Effector memory CD8-positive, alpha-beta T cell (primary cell): ENCODE measurements at regions not wholly inside any gene's neighbourhood (a gene's known extent, or its start where the extent isn't known, plus 50 kb on each side); places are given as distances from the start of the nearest gene placed in this dataset.

Experiments used
- ATAC-seq: fragments of 150-1000 bp; cut with Tn5 transposase; replicated peaks from 2 replicates; pipeline ENCODE4 v1.10.0; 2021; ENCODE audit warnings: mild to moderate bottlenecking, moderate library complexity
- DNase-seq, 3 experiments: peaks; one replicate each; pipeline ENCODE4 v3.0.0; 2021
- H3K27ac Mint-ChIP-seq, 2 donors: one replicate each; pipeline ENCODE4 v1.8.0; 2022; ENCODE audit warnings: mild to moderate bottlenecking in 2 of 2, mixed read lengths in 2 of 2, moderate library complexity in 2 of 2
- H3K27me3 Mint-ChIP-seq, 2 donors: one replicate each; pipeline ENCODE4 v1.8.0; 2022; ENCODE audit warnings: mixed read lengths in 2 of 2
- H3K36me3 Mint-ChIP-seq: one replicate; pipeline ENCODE4 v1.8.0; 2022; ENCODE audit warnings: mild to moderate bottlenecking, moderate library complexity, mixed read lengths; ENCODE audit not compliant: insufficient read depth
- H3K4me1 Mint-ChIP-seq, 2 donors: one replicate each; pipeline ENCODE4 v1.8.0; 2022; ENCODE audit warnings: low read depth in 2 of 2, mixed read lengths in 2 of 2
- H3K4me3 Mint-ChIP-seq, 2 donors: one replicate each; pipeline ENCODE4 v1.8.0; 2022; ENCODE audit warnings: mild to moderate bottlenecking in 2 of 2, mixed read lengths in 2 of 2, moderate library complexity in 2 of 2
- H3K9me3 Mint-ChIP-seq, 2 donors: one replicate each; pipeline ENCODE4 v1.8.0; 2022; ENCODE audit warnings: mixed read lengths in 2 of 2

- no peak for ATAC-seq
- H3K27ac Mint-ChIP-seq: no peak overlapping the region
These were observed 233.9 kb downstream of the MAF start for GRCh38 chr16:79366635-79367034.

DNA sequence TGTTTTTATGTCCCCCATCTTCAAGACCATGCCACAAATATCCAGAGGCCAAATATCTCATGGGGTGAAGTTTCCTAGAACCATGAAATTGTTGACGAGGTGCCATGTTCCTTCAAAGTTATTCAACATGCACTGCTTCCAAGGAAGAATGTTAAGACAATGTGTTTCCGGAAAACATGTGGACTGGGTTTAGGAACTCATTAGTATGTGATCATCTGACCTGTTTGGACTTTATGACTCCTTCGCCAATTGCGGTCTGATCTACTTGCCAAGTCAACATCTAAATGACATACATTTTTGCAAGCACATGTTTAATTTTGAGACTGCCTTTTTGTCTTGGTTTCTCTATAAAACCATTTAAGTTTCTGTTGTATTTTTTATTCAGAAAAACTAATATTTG is 234.8 kb downstream of the MAF start:
- H3K36me3 Mint-ChIP-seq: no peaks in the 10 kb centered on the region
- no peaks in the 10 kb centered on the region for H3K27me3 Mint-ChIP-seq
- no peak overlapping the region for H3K4me3 Mint-ChIP-seq
- H3K27ac Mint-ChIP-seq: peak overlapping the region in 1 of 2 donors; percentile 20
- no peak for ATAC-seq
- DNase-seq: no peak
- H3K9me3 Mint-ChIP-seq: peaks cover 0 to 7% of the 10 kb centered on the region in 2 donors
- peaks cover 24% of the 10 kb centered on the region in 2 donors for H3K4me1 Mint-ChIP-seq

More at GRCh38 chr16:79366635-79367034, 233.9 kb downstream of the MAF start:
- DNase-seq: no peak
- H3K4me1 Mint-ChIP-seq: peaks cover 31% of the 10 kb centered on the region in 2 donors
- no peaks in the 10 kb centered on the region for H3K27me3 Mint-ChIP-seq
- peaks cover 0 to 16% of the 10 kb centered on the region in 2 donors for H3K9me3 Mint-ChIP-seq
- no peaks in the 10 kb centered on the region for H3K36me3 Mint-ChIP-seq
- H3K4me3 Mint-ChIP-seq: no peak overlapping the region

DNA sequence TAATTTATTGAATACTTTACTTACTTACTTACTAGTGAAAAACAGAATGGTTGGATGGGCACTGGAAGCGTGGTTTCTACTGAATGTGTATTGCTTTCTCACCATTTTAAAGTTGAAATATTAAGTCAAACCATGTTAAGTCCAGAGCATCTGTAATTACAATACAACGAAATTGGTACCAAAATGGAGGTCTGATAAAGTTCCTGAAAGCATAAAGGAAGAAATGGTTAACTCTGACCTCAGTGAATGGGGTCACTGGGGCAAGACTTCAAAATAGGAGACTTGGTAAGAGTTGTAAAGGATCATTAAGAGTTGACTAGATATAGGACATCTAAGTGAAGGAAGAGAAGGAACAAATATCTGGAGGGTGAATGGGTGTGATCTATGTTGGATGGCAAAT is 237.1 kb downstream of the MAF start:
- Mint-ChIP-seq H3K27ac (peak overlapping the region in 1 of 2 donors; percentile 2), H3K4me1 (peaks cover 17 to 26% of the 10 kb centered on the region in 2 donors), H3K27me3 (no peaks in the 10 kb centered on the region), H3K9me3 (peaks cover 2 to 7% of the 10 kb centered on the region in 2 donors), H3K36me3 (no peaks in the 10 kb centered on the region), H3K4me3 (no peak overlapping the region)
- DNase-seq (no peak), ATAC-seq (no peak)

DNA sequence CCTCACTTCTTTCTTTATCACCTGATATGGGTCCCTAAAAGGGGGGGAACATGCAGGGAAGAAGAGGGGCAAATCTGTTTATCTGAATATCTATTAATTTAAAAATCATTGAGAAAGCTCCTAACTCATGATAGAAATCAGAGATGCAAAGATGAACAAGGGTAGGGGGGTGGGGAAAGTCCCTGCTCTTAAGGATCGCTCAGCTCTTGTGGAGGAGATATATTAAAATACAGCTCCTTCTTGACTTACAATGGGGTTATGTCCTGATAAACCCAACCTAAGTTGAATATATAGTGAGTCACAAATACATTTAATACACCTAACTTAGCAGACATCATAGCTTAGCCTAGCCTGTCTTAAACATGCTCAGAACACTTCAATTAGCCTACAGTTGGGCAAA is 237.5 kb downstream of the MAF start:
- peaks cover 2 to 7% of the 10 kb centered on the region in 2 donors for H3K9me3 Mint-ChIP-seq
- no peak overlapping the region for H3K27ac Mint-ChIP-seq
- no peak overlapping the region for H3K4me3 Mint-ChIP-seq
- peak; percentile 25 for ATAC-seq
- H3K36me3 Mint-ChIP-seq: no peaks in the 10 kb centered on the region
- DNase-seq: no peak
- H3K4me1 Mint-ChIP-seq: peaks cover 17 to 26% of the 10 kb centered on the region in 2 donors
- no peaks in the 10 kb centered on the region for H3K27me3 Mint-ChIP-seq

GRCh38 chr16:79362300-79362970 is 238.1 kb downstream of the MAF start:
- peaks cover 17 to 26% of the 10 kb centered on the region in 2 donors for H3K4me1 Mint-ChIP-seq
- ATAC-seq (peak; percentile 58), DNase-seq (no peak)
- no peaks in the 10 kb centered on the region for H3K36me3 Mint-ChIP-seq
- no peak overlapping the region for H3K4me3 Mint-ChIP-seq
- no peaks in the 10 kb centered on the region for H3K27me3 Mint-ChIP-seq
- peak overlapping the region in 1 of 2 donors; percentile 42 for H3K27ac Mint-ChIP-seq
- peaks cover 2 to 7% of the 10 kb centered on the region in 2 donors for H3K9me3 Mint-ChIP-seq

GRCh38 chr16:79361132-79361751 is 239.3 kb downstream of the MAF start:
- no peak overlapping the region for H3K4me3 Mint-ChIP-seq
- ATAC-seq: peak; percentile 45
- H3K9me3 Mint-ChIP-seq: peaks cover 2 to 7% of the 10 kb centered on the region in 2 donors
- H3K4me1 Mint-ChIP-seq: peaks cover 17 to 30% of the 10 kb centered on the region in 2 donors
- peak overlapping the region in 1 of 2 donors; percentile 54 for H3K27ac Mint-ChIP-seq
- no peak for DNase-seq
- no peaks in the 10 kb centered on the region for H3K36me3 Mint-ChIP-seq
- no peaks in the 10 kb centered on the region for H3K27me3 Mint-ChIP-seq

- Mint-ChIP-seq H3K36me3 (no peaks in the 10 kb centered on the region), H3K4me3 (no peak overlapping the region), H3K27ac (no peak overlapping the region), H3K9me3 (peaks cover 2 to 3% of the 10 kb centered on the region in 2 donors), H3K27me3 (no peaks in the 10 kb centered on the region), H3K4me1 (peaks cover 17 to 34% of the 10 kb centered on the region in 2 donors)
- DNase-seq (no peak), ATAC-seq (no peak)
These were observed 240.3 kb downstream of the MAF start for GRCh38 chr16:79360267-79360666.

- ATAC-seq (peak; percentile 78), DNase-seq (no peak)
- Mint-ChIP-seq H3K9me3 (peaks cover 0 to 2% of the 10 kb centered on the region in 2 donors), H3K36me3 (no peaks in the 10 kb centered on the region), H3K4me1 (peaks cover 17 to 34% of the 10 kb centered on the region in 2 donors), H3K27me3 (no peaks in the 10 kb centered on the region), H3K4me3 (no peak overlapping the region), H3K27ac (peak overlapping the region; percentile 39 to 67)
These were observed 241.5 kb downstream of the MAF start for GRCh38 chr16:79359082-79359481.

- Mint-ChIP-seq H3K4me1 (peaks cover 17 to 29% of the 10 kb centered on the region in 2 donors), H3K4me3 (no peak overlapping the region), H3K36me3 (no peaks in the 10 kb centered on the region), H3K27me3 (no peaks in the 10 kb centered on the region), H3K27ac (peak overlapping the region in 1 of 2 donors; percentile 39), H3K9me3 (peaks cover 0 to 2% of the 10 kb centered on the region in 2 donors)
- no peak for DNase-seq
- no peak for ATAC-seq
These were observed 242.3 kb downstream of the MAF start for GRCh38 chr16:79358188-79358587.

DNA sequence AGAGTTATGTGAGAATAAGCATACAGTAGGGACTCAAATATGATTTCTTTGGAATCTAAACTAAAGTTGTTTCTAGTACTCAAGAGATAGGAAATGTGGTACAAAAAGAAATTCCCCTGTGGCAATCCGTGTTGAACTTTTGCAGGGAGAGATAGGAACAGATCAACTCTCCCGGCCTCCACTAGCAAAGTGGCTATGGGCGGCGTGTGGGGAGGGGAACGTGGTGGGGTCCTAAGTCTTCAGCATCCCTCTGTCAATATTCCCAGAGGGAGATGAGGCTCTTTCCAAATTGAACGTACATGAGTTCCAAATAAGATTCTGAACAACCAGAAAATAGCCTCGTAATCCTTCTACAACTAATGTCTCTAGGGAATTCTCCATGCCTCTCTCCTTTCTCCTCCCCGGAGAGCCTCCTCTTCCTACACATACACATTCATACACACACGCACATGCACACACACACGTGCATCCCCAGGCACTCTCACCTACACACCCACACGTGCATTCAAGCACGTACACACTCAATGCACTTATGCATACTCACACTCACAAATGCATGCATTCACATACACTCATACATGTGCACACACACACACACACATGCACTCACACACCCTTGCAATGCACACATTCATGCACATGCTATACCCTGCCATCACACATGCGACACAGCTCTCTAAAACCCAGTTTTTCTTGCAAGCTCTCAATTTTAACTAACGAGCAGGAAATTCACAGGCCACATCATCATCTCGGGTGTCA is 244.8 kb downstream of the MAF start:
- DNase-seq (no peak), ATAC-seq (no peak)
- no peaks in the 10 kb centered on the region for H3K36me3 Mint-ChIP-seq
- H3K27ac Mint-ChIP-seq: no peak overlapping the region
- peaks cover 12 to 20% of the 10 kb centered on the region in 2 donors for H3K4me1 Mint-ChIP-seq
- no peaks in the 10 kb centered on the region for H3K27me3 Mint-ChIP-seq
- H3K9me3 Mint-ChIP-seq: peaks cover 0 to 2% of the 10 kb centered on the region in 2 donors
- no peak overlapping the region for H3K4me3 Mint-ChIP-seq

DNA sequence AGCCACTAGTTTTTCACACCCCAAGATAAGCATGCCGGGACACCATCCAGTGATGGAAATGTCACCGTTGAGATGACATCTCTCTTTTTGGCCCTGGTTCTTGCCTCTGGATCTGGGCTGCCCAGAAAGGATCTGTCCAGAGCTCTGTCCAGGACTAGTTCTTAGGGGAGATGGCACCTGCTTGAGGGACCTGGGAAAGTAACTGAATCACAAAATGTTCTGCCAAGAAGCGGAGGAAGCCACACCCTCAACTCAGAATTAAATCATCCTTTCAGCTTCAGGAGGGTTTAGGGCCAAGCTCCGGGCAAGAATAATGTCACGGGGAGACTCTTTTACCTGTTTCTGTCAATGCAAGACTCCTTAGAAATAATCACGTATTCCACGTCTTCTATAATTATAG is 248.6 kb downstream of the MAF start:
- no peaks in the 10 kb centered on the region for H3K9me3 Mint-ChIP-seq
- no peak for DNase-seq
- H3K27ac Mint-ChIP-seq: no peak overlapping the region
- no peak for ATAC-seq
- no peaks in the 10 kb centered on the region for H3K27me3 Mint-ChIP-seq
- H3K4me3 Mint-ChIP-seq: no peak overlapping the region
- no peaks in the 10 kb centered on the region for H3K36me3 Mint-ChIP-seq
- H3K4me1 Mint-ChIP-seq: peaks cover 0 to 8% of the 10 kb centered on the region in 2 donors

DNA sequence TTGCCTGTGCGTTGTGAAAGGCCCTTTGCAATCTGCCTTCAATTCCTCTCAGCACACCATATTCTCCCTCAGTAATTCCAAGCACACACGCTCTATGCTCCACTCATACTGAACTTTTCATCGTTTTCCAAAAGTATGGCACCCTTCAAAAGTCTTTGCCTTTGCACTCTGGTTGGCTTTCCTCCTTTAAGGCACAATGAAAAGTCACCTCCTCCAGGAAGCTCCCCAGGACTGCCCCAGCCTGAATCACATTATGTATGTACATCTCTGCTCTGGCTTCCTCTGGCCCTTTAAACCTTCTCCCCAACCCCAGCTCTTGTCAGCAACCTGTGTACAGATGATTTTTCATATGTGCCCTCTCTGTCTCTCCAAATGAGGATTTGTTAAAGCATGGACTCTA is 250.7 kb downstream of the MAF start:
- Mint-ChIP-seq H3K9me3 (no peaks in the 10 kb centered on the region), H3K4me3 (no peak overlapping the region), H3K27ac (no peak overlapping the region), H3K4me1 (no peaks in the 10 kb centered on the region), H3K27me3 (no peaks in the 10 kb centered on the region), H3K36me3 (no peaks in the 10 kb centered on the region)
- ATAC-seq (no peak), DNase-seq (no peak)

DNA sequence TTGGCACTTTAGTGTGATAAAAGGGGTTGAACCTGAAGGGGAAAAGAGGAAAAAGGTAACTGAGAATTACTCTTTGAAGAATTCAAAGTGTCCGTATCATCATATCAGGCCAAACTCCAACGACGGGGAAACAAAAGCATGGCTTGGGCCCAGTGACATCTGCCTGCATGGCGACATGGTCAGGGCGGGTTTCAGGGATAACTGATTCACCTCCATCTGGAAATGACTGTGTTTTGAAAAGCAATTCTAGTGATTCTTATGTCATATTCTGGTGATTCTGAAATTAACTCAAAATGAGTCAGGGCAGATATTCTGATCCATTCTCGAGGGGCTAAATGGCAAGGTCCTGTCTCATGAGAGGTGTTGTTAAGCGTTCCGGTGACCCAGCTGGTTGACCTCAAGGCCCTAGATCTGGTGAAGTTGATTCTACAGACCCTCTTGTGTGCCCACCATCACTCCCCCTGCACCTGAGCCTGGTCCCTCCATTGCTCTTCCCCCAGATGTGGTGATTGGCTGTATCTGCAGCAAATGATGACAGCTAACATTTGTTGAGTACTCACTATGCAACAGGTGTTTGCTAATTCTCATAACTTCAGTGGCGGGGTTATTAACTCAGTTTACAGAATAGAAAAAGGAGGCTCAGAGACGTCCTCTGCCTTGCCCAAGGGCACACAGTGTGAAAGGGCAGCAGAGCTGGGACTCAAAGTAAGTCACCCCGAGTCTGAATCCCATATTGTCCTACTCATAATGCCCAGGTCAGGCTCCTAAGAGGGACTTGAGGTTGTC is 251.8 kb downstream of the MAF start:
- ATAC-seq: no peak
- no peaks in the 10 kb centered on the region for H3K9me3 Mint-ChIP-seq
- no peaks in the 10 kb centered on the region for H3K27me3 Mint-ChIP-seq
- no peaks in the 10 kb centered on the region for H3K4me1 Mint-ChIP-seq
- no peak for DNase-seq
- H3K4me3 Mint-ChIP-seq: no peak overlapping the region
- H3K27ac Mint-ChIP-seq: no peak overlapping the region
- no peaks in the 10 kb centered on the region for H3K36me3 Mint-ChIP-seq
